ENCODE measurements at regions not wholly inside any gene's neighbourhood (a gene's known extent, or its start where the extent isn't known, plus 50 kb on each side); places are given as distances from the start of the nearest gene placed in this dataset.

DNA sequence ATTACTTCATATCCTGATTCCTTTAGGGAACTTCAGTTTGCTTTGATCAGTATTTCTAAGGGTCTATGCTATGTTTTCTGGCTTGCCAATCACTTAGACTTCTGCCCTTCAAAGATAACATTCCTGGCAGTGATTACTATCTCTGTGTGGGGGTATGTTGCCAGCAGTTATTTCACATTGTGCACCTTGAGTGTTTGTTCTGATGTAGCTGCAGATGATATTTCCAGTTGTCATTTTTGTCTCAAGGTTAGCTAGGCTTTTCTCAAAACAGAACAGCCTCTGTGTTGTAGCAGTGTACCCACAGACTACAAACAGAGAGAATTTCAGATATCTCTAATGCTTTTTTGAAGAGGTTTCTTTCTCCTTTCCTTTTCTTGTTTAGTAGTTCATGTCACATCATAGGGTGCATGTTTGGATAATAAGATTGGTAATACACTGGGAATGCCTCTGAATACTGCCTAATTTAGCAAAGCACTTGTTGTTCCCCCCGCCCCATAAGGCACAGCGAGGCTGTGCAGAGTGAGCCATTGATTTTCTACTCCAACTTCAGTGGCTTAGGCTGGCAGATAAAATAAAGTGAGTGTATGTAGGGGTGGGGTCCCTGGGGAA is 134.7 kb upstream of the AGR3 start:
- ChIA-PET CTCF (ENCODE audit: low intra/inter-chr PET ratio, low total read pairs) (no interaction called here), POLR2A (interaction anchor here (1.0 to 1.2 kb wide), 4 partner anchors 23 to 260 kb away, joined by 3 to 7 read pairs (median 4); no protein-coding TSS in a partner anchor)
- peak overlapping the region; percentile 25; the same call in 1 of the 2 replicates for H3K9ac ChIP-seq (ENCODE audit: insufficient read depth, low read depth, low read length)
- H3K27me3 ChIP-seq (ENCODE audit: control insufficient read depth in 1 of 2, insufficient read depth in 2 of 2, low read length in 2 of 2) = no peaks in the 10 kb centered on the region
- H2AFZ ChIP-seq (ENCODE audit: low read length) = no peak overlapping the region
- H3K4me3 ChIP-seq (replicated peaks in 1 of 3; ENCODE audit: insufficient read depth in 1 of 3, low read depth in 2 of 3, low read length in 3 of 3) = no peak overlapping the region
- H3K79me2 ChIP-seq (ENCODE audit: insufficient read depth, low read length) = no peaks in the 10 kb centered on the region
- BruUV-seq (replicated peaks) = no TSS peak
- DNase-seq (ENCODE audit: low spot score) (peak; percentile 94), ATAC-seq (peak; percentile 74), FAIRE-seq (peak; percentile 42)
- no peaks in the 10 kb centered on the region for H3K36me3 ChIP-seq (replicated peaks in 1 of 2; ENCODE audit: control insufficient read depth in 1 of 2, insufficient read depth in 2 of 2, low read length in 2 of 2)
- 85% methylated on average over 2 of the region's 2 CpGs for WGBS (ENCODE audit: low lambda C conversion rate)
- peak overlapping the region; percentile 35; the same call in 1 of the 2 replicates for H3K4me2 ChIP-seq (ENCODE audit: low read depth, low read length)
- no peaks in the 10 kb centered on the region for H4K20me1 ChIP-seq (ENCODE audit: insufficient read depth, low read length)
- peaks cover 35% of the 10 kb centered on the region for H3K4me1 ChIP-seq (ENCODE audit: insufficient read depth, low read length)
- peak overlapping the region; percentile 54 for H3K27ac ChIP-seq (ENCODE audit: extremely low read length, insufficient read depth, low read length)
- no peaks in the 10 kb centered on the region for H3K9me3 ChIP-seq (ENCODE audit: low read length)
- intact Hi-C loops (cut with micrococcal nuclease; ENCODE audit: unreplicated experiment) (no loop called here), in situ Hi-C loops (cut with HindIII; ENCODE audit: extremely low pct_ligation_motif_present, low pct_unique_long_range_greater_than_20kb) (no loop called here)
- peak; percentile 58; the same call in 1 of the 2 replicates for TF ChIP-seq MED1 (CRISPR knock-in tag; IDR thresholded peaks at IDR 0.05)
- TF ChIP-seq XBP1 (CRISPR knock-in tag; IDR thresholded peaks at IDR 0.05) = no peak
- TF ChIP-seq ZNF749 (CRISPR knock-in tag; IDR thresholded peaks at IDR 0.05; ENCODE audit: borderline replicate concordance) = no peak
- TF ChIP-seq, protein P1, sequence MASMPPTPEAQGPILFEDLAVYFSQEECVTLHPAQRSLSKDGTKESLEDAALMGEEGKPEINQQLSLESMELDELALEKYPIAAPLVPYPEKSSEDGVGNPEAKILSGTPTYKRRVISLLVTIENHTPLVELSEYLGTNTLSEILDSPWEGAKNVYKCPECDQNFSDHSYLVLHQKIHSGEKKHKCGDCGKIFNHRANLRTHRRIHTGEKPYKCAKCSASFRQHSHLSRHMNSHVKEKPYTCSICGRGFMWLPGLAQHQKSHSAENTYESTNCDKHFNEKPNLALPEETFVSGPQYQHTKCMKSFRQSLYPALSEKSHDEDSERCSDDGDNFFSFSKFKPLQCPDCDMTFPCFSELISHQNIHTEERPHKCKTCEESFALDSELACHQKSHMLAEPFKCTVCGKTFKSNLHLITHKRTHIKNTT (CRISPR knock-in tag; IDR thresholded peaks at IDR 0.05) = no peak
- TF ChIP-seq, protein P2, sequence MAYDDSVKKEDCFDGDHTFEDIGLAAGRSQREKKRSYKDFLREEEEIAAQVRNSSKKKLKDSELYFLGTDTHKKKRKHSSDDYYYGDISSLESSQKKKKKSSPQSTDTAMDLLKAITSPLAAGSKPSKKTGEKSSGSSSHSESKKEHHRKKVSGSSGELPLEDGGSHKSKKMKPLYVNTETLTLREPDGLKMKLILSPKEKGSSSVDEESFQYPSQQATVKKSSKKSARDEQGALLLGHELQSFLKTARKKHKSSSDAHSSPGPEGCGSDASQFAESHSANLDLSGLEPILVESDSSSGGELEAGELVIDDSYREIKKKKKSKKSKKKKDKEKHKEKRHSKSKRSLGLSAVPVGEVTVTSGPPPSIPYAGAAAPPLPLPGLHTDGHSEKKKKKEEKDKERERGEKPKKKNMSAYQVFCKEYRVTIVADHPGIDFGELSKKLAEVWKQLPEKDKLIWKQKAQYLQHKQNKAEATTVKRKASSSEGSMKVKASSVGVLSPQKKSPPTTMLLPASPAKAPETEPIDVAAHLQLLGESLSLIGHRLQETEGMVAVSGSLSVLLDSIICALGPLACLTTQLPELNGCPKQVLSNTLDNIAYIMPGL (CRISPR knock-in tag; IDR thresholded peaks at IDR 0.05; ENCODE audit: borderline replicate concordance in 1 of 2, low read depth in 1 of 2) = no peak
- TF ChIP-seq SRSF9 (IDR thresholded peaks at IDR 0.05; ENCODE audit: borderline replicate concordance, insufficient read depth, low read depth, low read length, poor library complexity, severe bottlenecking) = no peak
- TF ChIP-seq, protein P3, sequence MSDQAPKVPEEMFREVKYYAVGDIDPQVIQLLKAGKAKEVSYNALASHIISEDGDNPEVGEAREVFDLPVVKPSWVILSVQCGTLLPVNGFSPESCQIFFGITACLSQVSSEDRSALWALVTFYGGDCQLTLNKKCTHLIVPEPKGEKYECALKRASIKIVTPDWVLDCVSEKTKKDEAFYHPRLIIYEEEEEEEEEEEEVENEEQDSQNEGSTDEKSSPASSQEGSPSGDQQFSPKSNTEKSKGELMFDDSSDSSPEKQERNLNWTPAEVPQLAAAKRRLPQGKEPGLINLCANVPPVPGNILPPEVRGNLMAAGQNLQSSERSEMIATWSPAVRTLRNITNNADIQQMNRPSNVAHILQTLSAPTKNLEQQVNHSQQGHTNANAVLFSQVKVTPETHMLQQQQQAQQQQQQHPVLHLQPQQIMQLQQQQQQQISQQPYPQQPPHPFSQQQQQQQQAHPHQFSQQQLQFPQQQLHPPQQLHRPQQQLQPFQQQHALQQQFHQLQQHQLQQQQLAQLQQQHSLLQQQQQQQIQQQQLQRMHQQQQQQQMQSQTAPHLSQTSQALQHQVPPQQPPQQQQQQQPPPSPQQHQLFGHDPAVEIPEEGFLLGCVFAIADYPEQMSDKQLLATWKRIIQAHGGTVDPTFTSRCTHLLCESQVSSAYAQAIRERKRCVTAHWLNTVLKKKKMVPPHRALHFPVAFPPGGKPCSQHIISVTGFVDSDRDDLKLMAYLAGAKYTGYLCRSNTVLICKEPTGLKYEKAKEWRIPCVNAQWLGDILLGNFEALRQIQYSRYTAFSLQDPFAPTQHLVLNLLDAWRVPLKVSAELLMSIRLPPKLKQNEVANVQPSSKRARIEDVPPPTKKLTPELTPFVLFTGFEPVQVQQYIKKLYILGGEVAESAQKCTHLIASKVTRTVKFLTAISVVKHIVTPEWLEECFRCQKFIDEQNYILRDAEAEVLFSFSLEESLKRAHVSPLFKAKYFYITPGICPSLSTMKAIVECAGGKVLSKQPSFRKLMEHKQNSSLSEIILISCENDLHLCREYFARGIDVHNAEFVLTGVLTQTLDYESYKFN (CRISPR knock-in tag; conservative IDR thresholded peaks at IDR 0.05) = peak; percentile 56; the same call in 1 of the 2 replicates
- TF ChIP-seq NCOR1 (IDR thresholded peaks at IDR 0.05; ENCODE audit: borderline replicate concordance, low read length) = peak; percentile 31; the same call in 1 of the 2 replicates
- no peak for TF ChIP-seq KLF12 (CRISPR knock-in tag; IDR thresholded peaks at IDR 0.05; ENCODE audit: borderline replicate concordance)
- TF ChIP-seq THAP11 (CRISPR knock-in tag; IDR thresholded peaks at IDR 0.05) = peak; percentile 23; the same call in 1 of the 2 replicates
- TF ChIP-seq ZBTB3 (CRISPR knock-in tag; IDR thresholded peaks at IDR 0.05; ENCODE audit: borderline replicate concordance, low read depth) = no peak
- no peak for TF ChIP-seq SMAD1 (CRISPR knock-in tag; IDR thresholded peaks at IDR 0.05; ENCODE audit: borderline replicate concordance, low read depth)
- no peak for TF ChIP-seq ZNF616 (CRISPR knock-in tag; IDR thresholded peaks at IDR 0.05; ENCODE audit: low read depth)
- TF ChIP-seq CREB1 (IDR thresholded peaks at IDR 0.05) = no peak
- no peak for TF ChIP-seq CREB1 (CRISPR knock-in tag; IDR thresholded peaks at IDR 0.05)
- no peak for TF ChIP-seq ZNF30 (CRISPR knock-in tag; IDR thresholded peaks at IDR 0.05)
- TF ChIP-seq ZNF558 (CRISPR knock-in tag; IDR thresholded peaks at IDR 0.05; ENCODE audit: borderline replicate concordance) = no peak
- TF ChIP-seq RFXANK (CRISPR knock-in tag; IDR thresholded peaks at IDR 0.05) = no peak
- no peak for TF ChIP-seq KMT2B (CRISPR knock-in tag; IDR thresholded peaks at IDR 0.05)

All from HepG2 (cell line).